KMS-11 (cell line): ENCODE measurements at regions not wholly inside any gene's neighbourhood (a gene's known extent, or its start where the extent isn't known, plus 50 kb on each side); places are given as distances from the start of the nearest gene placed in this dataset.

Experiments
- H2AFZ ChIP-seq: fragments of 200-600 bp; sonication (generic); 2 replicates; pipeline ENCODE4 v1.6.1; 2016; ENCODE audit warnings: antibody characterized with exemption, mixed run types, low read depth
- H3K27ac ChIP-seq: fragments of 200-600 bp; sonication (generic); 2 replicates; pipeline ENCODE4 v1.6.1; 2016; ENCODE audit warnings: mild to moderate bottlenecking, mixed run types
- H3K27me3 ChIP-seq: fragments of 200-600 bp; sonication (generic); 2 replicates; pipeline ENCODE4 v1.6.1; 2017; ENCODE audit warnings: mild to moderate bottlenecking, low read depth, mixed run types, moderate library complexity; ENCODE audit not compliant: insufficient read depth
- H3K36me3 ChIP-seq: fragments of 200-600 bp; sonication (generic); 2 replicates; pipeline ENCODE4 v1.6.1; 2017; ENCODE audit warnings: mild to moderate bottlenecking, mixed run types; ENCODE audit not compliant: insufficient read depth
- H3K4me1 ChIP-seq: fragments of 200-600 bp; sonication (generic); 2 replicates; pipeline ENCODE4 v1.6.1; 2016; ENCODE audit warnings: mild to moderate bottlenecking, low read depth, mixed run types; ENCODE audit not compliant: poor library complexity, severe bottlenecking
- H3K4me2 ChIP-seq: fragments of 200-600 bp; sonication (generic); 2 replicates; pipeline ENCODE4 v1.7.0; 2016; ENCODE audit warnings: mild to moderate bottlenecking, mixed run types
- H3K4me3 ChIP-seq: fragments of 200-600 bp; sonication (generic); IDR thresholded peaks from 2 replicates; pipeline ENCODE4 v1.6.1; 2017; ENCODE audit warnings: low read depth, low read length, mixed read lengths; ENCODE audit not compliant: insufficient read depth
- H3K79me2 ChIP-seq: fragments of 200-600 bp; sonication (generic); 2 replicates; pipeline ENCODE4 v1.6.1; 2016; ENCODE audit warnings: low read depth, mixed run types; ENCODE audit not compliant: insufficient read depth
- H3K9ac ChIP-seq: fragments of 200-600 bp; sonication (generic); 2 replicates; pipeline ENCODE4 v1.6.1; 2016; ENCODE audit warnings: mild to moderate bottlenecking, mixed run types
- H4K20me1 ChIP-seq: fragments of 200-600 bp; sonication (generic); 2 replicates; pipeline ENCODE4 v1.6.1; 2016; ENCODE audit warnings: mild to moderate bottlenecking, mixed run types; ENCODE audit not compliant: insufficient read depth
- TF ChIP-seq, protein P1 (sequence below): fragments of 200-600 bp; sonication (generic); conservative IDR thresholded peaks from 2 replicates; pipeline ENCODE4 v1.6.1; 2017; ENCODE audit warnings: low read depth, mild to moderate bottlenecking, antibody characterized with exemption, low read length, moderate library complexity, mixed read lengths

GRCh38 chr4:33453436-33453835, 2733.3 kb downstream of the PCDH7 start:
- Histone ChIP-seq H3K27ac (no peak overlapping the region), H4K20me1 (no peaks in the 10 kb centered on the region)

DNA sequence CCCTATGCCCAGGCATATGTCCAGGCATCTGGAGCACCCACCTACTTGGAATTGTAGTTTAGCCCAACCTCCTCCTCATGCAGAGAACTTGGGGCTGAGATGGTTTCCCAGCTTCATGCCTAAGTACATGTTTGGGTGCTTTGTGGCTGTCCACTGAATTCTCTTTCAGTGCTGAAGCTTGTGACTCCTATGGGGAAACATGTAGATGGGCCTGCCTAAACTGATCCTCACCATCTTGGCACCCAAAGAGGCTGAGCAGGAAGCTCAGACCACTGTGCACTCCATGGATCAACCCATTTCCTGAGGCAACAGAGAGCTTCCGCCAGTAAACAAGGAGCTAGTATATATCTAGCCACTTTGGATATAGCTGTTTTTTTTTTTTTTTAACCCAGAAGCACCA, 2733.7 kb downstream of the PCDH7 start:
- no peak overlapping the region for H3K27ac ChIP-seq
- H3K36me3 ChIP-seq = no peaks in the 10 kb centered on the region
- TF ChIP-seq, protein P1, sequence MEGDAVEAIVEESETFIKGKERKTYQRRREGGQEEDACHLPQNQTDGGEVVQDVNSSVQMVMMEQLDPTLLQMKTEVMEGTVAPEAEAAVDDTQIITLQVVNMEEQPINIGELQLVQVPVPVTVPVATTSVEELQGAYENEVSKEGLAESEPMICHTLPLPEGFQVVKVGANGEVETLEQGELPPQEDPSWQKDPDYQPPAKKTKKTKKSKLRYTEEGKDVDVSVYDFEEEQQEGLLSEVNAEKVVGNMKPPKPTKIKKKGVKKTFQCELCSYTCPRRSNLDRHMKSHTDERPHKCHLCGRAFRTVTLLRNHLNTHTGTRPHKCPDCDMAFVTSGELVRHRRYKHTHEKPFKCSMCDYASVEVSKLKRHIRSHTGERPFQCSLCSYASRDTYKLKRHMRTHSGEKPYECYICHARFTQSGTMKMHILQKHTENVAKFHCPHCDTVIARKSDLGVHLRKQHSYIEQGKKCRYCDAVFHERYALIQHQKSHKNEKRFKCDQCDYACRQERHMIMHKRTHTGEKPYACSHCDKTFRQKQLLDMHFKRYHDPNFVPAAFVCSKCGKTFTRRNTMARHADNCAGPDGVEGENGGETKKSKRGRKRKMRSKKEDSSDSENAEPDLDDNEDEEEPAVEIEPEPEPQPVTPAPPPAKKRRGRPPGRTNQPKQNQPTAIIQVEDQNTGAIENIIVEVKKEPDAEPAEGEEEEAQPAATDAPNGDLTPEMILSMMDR = no peak

More at GRCh38 chr4:33453436-33453835, 2733.3 kb downstream of the PCDH7 start:
- Histone ChIP-seq H3K79me2 (no peaks in the 10 kb centered on the region), H3K36me3 (no peaks in the 10 kb centered on the region), H2AFZ (no peak overlapping the region), H3K4me1 (peaks cover 6% of the 10 kb centered on the region), H3K27me3 (no peaks in the 10 kb centered on the region), H3K9ac (no peak overlapping the region), H3K4me3 (no peak overlapping the region), H3K4me2 (no peak overlapping the region)
- TF ChIP-seq, protein P1 = no peak

GRCh38 chr4:33465565-33465964, 2745.4 kb downstream of the PCDH7 start:
- Histone ChIP-seq H3K4me3 (no peak overlapping the region), H3K9ac (no peak overlapping the region)

More for the DNA sequence above, 2733.7 kb downstream of the PCDH7 start:
- H3K9ac ChIP-seq = no peak overlapping the region
- H3K4me3 ChIP-seq = no peak overlapping the region
- peaks cover 6% of the 10 kb centered on the region for H3K4me1 ChIP-seq
- no peaks in the 10 kb centered on the region for H3K27me3 ChIP-seq
- H2AFZ ChIP-seq = no peak overlapping the region
- no peaks in the 10 kb centered on the region for H3K79me2 ChIP-seq
- no peak overlapping the region for H3K4me2 ChIP-seq
- no peaks in the 10 kb centered on the region for H4K20me1 ChIP-seq

DNA sequence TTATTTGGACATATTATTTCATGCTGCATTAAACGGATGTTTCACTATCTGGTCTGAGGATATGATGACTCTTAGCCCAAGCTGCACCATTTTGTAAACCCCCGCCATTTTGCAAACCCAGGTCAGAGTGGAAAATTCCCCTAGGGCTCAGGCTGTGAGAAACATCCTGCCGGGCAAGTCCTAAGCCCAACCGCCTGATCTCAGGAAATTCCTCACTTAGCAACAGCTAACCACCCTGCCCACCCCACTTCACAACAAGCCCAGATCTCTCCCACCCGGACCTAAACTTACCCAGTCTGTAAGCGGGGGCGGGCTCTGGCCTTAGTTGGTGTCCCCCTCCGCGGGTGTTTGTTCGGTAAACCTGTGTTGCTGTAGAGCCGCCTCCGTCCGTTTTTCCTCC, 2747.1 kb downstream of the PCDH7 start:
- TF ChIP-seq, protein P1 = no peak
- Histone ChIP-seq H3K79me2 (no peaks in the 10 kb centered on the region), H3K4me1 (no peaks in the 10 kb centered on the region), H4K20me1 (no peaks in the 10 kb centered on the region), H3K36me3 (no peaks in the 10 kb centered on the region), H3K9ac (no peak overlapping the region), H3K27ac (no peak overlapping the region), H3K27me3 (no peaks in the 10 kb centered on the region), H2AFZ (no peak overlapping the region), H3K4me2 (no peak overlapping the region), H3K4me3 (no peak overlapping the region)

More at GRCh38 chr4:33465565-33465964, 2745.4 kb downstream of the PCDH7 start:
- H3K27me3 ChIP-seq = no peaks in the 10 kb centered on the region
- no peak overlapping the region for H2AFZ ChIP-seq
- H4K20me1 ChIP-seq = no peaks in the 10 kb centered on the region
- no peaks in the 10 kb centered on the region for H3K4me1 ChIP-seq
- H3K27ac ChIP-seq = no peak overlapping the region
- H3K36me3 ChIP-seq = no peaks in the 10 kb centered on the region
- TF ChIP-seq, protein P1 = no peak
- no peaks in the 10 kb centered on the region for H3K79me2 ChIP-seq
- no peak overlapping the region for H3K4me2 ChIP-seq
